Stimulated activated CD4-positive, alpha-beta T cell treated with anti-CD3 and anti-CD28 coated beads, Interleukin-4, amount 100 ng/mL, for 24 hours (primary cell): ENCODE measurements at regions not wholly inside any gene's neighbourhood (a gene's known extent, or its start where the extent isn't known, plus 50 kb on each side); places are given as distances from the start of the nearest gene placed in this dataset.

Source experiments
- DNase-seq: peaks from one replicate; pipeline ENCODE4 v3.0.0-alpha.2; 2020

DNA sequence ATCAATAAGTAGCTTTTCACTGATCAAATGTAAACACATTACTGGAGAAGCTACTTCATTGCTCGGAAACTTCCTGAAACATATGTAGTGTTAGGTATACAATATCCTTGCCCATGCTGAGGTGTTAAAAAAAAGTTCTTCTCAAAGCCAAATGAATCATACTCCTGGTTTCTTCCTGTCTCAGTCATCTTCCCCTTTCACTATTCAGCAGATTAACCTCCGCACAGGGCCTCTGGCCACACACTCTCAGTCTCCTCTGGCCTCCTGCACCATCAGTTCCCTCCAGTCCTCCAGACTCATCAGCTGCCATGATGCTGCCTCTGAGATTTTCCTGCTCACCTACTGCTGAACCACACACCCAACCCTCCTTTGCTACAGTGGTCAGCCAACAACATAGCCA, 70.5 kb upstream of the BOC start:
- DNase-seq, result no peak

DNA sequence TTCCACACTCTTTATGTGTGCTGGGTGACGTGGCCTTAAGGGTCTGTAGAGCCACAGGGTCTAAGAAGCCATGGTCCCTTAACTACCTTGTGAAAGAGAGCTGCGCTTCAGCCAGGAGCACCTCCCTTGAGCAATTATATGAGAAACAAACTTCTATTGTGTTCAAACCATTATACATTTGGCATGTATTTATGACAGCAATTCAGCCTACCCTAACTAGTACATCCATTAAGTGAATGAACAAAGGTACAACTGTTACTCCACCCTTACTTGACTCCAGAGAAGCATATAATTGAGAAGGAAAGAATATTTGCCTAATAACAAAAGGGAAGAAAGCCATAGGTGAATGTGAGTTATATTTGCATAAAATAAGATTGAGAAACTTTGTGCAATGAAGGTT, 69.8 kb upstream of the BOC start:
- no peak for DNase-seq

DNA sequence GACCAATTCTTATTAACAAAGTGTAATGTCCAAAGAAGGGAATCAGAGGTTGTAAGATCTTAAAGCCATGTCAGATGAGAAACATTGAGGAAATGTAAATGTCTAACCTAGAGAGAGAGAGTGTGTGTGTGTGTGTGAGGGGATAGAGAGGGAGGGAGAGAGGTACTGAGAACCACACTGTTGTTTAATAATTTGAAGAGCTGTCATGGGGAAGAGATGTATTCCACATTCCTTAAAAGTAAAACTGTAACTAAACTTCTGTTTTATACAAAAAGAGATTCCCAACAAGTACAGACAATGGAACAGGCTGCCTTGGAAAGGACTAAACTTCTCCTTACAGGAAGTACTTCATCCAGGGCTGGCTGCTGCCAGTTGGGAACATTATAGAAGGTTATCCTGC, 68.9 kb upstream of the BOC start:
- DNase-seq, result no peak

DNA sequence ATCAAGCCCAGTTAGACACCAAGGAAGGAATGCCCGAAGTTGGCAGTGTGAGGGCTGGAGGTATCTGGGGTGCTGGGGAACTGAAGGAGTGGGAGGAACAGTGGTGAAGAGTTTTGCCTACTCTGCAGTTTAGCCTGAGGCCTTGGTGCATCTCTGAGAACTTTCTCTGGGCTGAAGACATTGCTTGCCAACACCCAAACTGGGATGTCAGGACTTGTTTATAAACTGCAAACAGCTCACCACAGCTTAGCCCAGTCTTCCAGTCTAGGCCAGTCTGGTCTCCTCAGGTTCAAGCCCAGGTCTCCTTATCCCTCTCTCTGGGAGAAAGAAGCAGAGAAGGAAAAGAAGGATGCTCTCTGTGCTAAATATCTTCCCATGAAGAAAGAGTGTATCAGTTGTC, 68.0 kb upstream of the BOC start:
- DNase-seq, result no peak

DNA sequence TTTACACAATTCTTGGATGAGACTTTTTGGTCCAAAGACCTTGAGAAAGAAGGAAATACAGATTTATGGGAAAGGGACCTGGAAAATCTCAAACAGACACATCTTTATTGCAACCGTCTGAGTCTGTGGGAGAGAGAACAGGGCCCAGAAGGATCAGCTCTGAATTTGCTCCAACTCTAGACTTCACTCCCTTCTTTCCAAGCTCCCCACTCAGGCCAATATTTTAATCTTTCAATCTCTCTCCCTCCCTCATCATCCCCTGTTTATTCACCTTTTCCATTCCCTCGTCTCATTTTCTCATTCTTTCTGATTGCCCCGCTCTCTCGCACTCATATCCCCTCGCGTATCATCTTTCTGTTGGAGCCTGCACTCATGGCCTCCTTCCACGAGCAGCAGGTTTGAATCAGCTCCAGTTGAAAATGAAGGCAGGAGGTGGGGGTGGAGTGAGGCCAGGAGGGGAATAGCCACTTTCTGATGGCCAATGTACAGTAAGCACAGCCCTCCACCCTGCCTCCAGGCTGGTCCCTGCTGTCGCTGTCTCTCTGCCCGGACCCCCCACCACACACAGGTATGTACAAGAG, 63.6 kb upstream of the BOC start:
- DNase-seq, result no peak

DNA sequence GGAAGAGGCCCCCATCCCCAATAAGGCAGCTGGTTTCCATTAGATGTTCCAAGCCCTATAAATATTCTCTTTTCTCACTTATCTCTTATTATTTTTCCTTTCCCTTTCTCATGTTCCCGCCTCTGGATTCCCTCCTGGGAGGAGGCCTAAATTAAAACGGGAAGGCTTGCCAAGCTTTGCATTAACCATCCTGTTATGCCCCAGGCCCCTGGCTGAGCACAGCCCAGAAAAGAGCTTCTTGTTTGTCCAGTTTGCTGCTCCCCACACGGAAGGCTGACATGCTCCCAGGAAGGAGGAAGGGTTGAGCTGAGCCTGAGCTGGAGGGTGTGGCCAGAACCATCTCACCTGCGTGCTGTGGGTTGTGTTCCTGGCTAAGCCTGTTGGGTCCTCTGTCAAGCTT, 63.1 kb upstream of the BOC start:
- no peak for DNase-seq

DNA sequence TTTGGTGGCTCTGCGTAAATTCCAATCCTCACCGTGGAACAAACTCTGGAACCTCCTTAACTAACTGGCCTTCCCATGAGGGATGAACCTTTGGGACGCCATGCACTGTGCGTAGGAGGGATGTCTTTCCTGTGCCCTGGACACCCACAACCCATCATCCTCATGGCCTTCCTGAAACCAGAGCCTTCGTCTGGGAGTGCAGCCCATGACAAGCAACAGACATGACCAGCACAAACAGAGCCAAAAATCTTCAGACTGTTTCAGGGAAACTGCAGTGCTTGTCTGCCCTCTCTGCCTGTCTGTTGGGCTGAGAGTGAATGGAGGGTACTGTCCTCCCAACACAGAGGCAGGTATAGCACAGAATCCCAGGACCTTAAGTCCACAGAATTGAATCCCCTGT, 61.1 kb upstream of the BOC start:
- no peak for DNase-seq

DNA sequence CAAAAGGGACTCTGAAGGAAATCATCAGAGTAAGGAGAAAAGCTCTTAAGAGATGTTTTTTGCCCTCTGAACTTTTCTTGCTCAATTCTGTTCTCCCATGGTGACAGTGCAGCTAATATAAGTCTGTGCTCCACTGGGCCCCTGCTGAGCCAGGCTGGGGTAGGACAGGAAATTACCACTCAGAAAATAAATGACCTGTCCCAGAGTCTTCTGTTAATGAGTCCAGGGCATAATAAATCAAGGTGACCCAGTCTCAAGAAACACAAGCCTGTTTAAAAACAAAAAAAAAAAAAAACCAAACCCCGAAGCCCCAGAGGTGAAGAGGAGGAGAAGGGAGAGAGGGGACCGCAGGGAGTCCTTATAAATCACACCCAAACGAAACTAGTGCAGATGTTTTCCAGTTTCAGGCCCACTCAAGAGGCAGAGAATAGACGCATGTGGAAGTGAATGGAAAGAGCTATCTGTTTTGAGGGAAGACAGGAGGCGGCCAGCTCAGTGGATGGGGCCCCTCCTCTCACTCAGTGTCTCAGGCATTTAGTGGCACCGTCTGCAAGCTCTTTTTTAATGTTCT, 59.8 kb upstream of the BOC start:
- no peak for DNase-seq

DNA sequence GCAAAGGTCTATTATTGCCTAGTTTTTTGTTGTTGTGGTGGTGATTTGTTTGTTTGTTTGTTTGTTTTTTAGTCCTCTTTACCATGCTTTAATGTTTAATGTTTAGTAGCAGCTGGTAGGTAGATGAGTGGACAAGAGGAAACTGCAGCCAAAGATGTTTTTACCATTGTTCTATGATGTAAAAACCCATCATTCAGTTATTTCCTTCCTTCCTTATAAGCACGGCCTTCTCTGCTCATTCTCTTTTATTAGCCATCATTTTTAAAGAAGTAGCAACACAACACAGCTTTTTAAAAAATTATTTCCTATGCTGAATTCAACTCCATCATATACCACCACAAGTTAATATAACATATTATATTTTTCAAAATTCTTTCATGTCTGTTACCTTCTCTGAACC, 58.5 kb upstream of the BOC start:
- DNase-seq, result no peak

DNA sequence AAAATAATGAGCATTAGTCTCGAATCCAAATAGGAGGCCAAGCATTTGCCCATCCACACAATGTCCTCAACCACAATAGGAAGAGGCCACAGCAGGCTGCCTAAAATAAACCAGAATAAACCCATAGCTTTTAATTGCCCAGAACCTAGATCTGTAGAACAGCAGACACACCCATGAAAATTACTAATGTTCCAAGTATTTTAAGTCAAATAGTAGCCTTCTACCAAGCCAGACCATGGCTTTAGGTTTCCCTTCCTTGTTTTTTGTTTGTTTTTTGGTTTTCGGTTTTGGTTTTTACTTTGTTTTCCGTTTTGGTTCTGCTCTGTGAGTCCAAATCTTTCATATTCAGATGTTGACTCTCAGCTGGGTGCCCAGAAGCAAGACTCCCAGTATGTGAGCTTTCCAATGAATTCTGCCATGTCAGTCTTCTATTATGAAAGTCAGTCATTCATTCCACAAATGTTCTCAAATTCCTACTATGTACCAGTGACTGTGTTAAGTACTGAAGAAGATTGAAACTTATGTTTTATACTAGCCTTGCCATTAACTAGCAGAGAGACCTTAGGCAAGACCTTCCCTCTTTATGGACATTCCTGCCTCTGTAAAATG, 57.8 kb upstream of the BOC start:
- no peak for DNase-seq

DNA sequence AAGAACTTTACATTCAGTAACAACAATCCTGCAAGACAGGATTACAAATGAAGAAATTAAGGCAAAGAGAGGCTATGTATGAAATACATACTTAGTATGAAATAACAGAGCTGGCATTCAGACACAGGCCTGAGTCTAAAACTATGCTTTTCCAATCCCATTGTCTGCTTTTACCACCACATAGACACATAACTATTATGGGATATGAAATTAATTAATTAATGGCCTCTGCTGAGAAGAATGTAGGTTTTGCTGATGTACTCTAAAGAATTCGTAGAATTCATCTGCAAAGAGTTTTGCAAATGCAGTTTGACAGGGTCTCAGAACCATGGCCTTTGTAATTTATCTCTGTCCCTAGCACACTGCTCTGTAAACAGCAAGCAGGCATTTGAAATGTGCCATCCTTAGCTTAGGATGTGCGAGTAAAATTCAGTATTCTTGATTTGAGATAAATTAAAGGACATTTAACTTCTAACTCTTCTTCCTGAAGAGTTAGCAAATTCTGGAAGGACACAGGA, 54.5 kb upstream of the BOC start:
- DNase-seq, result no peak

DNA sequence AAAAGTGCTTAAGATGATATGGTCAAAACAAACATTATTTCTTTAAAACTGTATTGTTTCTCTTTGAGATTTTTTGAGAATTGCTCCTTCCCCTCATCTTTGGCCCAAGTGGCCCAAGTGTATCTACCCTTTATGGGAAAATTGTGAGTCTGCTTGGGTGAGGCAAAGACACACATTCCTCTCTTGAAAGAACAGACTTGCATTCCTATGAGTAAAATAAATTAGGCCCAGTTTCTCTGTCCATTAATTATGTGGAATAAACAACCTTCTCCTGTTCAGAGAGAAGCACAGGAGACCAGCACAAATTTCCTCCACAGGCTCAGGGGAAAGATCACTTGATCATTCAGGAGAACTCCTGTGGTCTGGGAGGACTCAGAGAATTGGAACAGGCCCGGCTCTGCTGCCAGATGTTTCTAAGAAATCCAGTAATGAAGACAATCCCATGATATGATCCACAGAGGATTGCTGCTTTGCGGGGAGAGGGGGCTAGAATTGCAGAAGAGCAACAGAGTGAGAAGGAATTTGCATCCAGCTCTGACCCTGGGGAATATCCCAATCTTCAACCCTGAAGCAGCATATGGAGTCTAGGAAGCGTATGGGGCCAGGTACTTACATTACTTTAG, 53.8 kb upstream of the BOC start:
- DNase-seq, result no peak

DNA sequence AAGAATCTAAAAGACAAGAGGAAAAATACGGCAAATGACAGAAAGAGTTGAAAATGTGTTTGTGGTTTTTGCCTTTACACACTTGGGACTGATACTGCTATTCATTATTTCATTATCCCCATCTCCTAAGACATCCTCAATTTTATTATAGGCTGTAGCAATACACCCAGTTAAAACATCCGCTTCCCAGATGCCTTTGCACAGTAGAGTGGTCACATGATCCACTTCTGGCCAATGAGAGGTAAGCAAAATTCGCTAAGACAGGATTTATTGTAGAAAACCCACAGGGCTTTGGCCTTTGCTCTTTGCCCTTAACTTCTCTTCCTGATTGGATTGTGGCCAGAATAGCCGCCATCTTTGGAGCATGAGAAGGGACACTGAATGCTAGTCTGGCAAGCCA, 53.2 kb upstream of the BOC start:
- no peak for DNase-seq
